WTC11 (cell line): ENCODE measurements at regions not wholly inside any gene's neighbourhood (a gene's known extent, or its start where the extent isn't known, plus 50 kb on each side); places are given as distances from the start of the nearest gene placed in this dataset.

Experiments used
- ATAC-seq: fragments of 200-7000 bp; cut with Tn5 transposase; 2 replicates; pipeline ENCODE4 v1.10.0; 2021; ENCODE audit warnings: mild to moderate bottlenecking, moderate library complexity
- CTCF ChIA-PET: fragments of 300-600 bp; sonication (Branson Sonifier 250); formaldehyde crosslinking; loops from one replicate; lab custom pipeline; 2021; ENCODE audit warnings: antibody characterized with exemption; lab: Charles Lee
- POLR2A ChIA-PET: fragments of 350-600 bp; sonication (Branson Sonifier 250); formaldehyde crosslinking; loops from one replicate; lab custom pipeline; 2021; ENCODE audit warnings: antibody characterized with exemption; lab: Charles Lee
- DNase-seq: peaks from one replicate; pipeline ENCODE4 v3.0.0; 2021; ENCODE audit warnings: low spot score
- H3K27ac Mint-ChIP-seq: 2 replicates; pipeline ENCODE4 v1.8.0; 2021; ENCODE audit warnings: mixed read lengths
- H3K27me3 Mint-ChIP-seq: 2 replicates; pipeline ENCODE4 v1.8.0; 2021; ENCODE audit warnings: low read depth, mild to moderate bottlenecking, moderate library complexity, mixed read lengths
- H3K36me3 Mint-ChIP-seq: 2 replicates; pipeline ENCODE4 v1.8.0; 2021; ENCODE audit warnings: mixed read lengths
- H3K4me1 Mint-ChIP-seq: 2 replicates; pipeline ENCODE4 v1.8.0; 2022; ENCODE audit warnings: mixed read lengths
- H3K4me3 Mint-ChIP-seq: 2 replicates; pipeline ENCODE4 v1.8.0; 2021; ENCODE audit warnings: mild to moderate bottlenecking, moderate library complexity, mixed read lengths
- H3K9me3 Mint-ChIP-seq: 2 replicates; pipeline ENCODE4 v1.8.0; 2021; ENCODE audit warnings: mixed read lengths
- CBFB ChIP-seq: sonication (generic); formaldehyde crosslinking; IDR thresholded peaks from 2 replicates; pipeline ENCODE4 v1.8.1; 2022; ENCODE audit warnings: mild to moderate bottlenecking, low read depth, missing genetic modification reagents
- ESRRA ChIP-seq: sonication (generic); formaldehyde crosslinking; IDR thresholded peaks from 2 replicates; pipeline ENCODE4 v1.8.1; 2022; ENCODE audit warnings: mild to moderate bottlenecking, missing genetic modification reagents, borderline replicate concordance
- FOXK1 ChIP-seq: sonication (generic); formaldehyde crosslinking; IDR thresholded peaks from 2 replicates; pipeline ENCODE4 v1.8.0; 2022; ENCODE audit warnings: mild to moderate bottlenecking, moderate library complexity, missing genetic modification reagents
- GABPB1 ChIP-seq: sonication (generic); formaldehyde crosslinking; IDR thresholded peaks from 2 replicates; pipeline ENCODE4 v1.8.1; 2023; ENCODE audit warnings: mild to moderate bottlenecking, missing genetic modification reagents
- GRHL2 ChIP-seq: fragments of 250-450 bp; sonication (Bioruptor Pico); IDR thresholded peaks from 2 replicates; pipeline ENCODE4 v1.8.0; 2022; ENCODE audit warnings: mild to moderate bottlenecking, moderate library complexity; ENCODE audit not compliant: insufficient replicate concordance, severe bottlenecking
- NFATC4 ChIP-seq: fragments of 250-450 bp; sonication (Bioruptor Pico); IDR thresholded peaks from 2 replicates; pipeline ENCODE4 v1.9.0; 2021; ENCODE audit warnings: mild to moderate bottlenecking
- NFE2L1 ChIP-seq: sonication (generic); formaldehyde crosslinking; IDR thresholded peaks from 2 replicates; pipeline ENCODE4 v1.8.1; 2023; ENCODE audit warnings: missing genetic modification reagents
- NFYB ChIP-seq: sonication (generic); formaldehyde crosslinking; conservative IDR thresholded peaks from 2 replicates; pipeline ENCODE4 v1.8.0; 2022; ENCODE audit warnings: low read depth, missing genetic modification reagents
- OVOL2 ChIP-seq: fragments of 250-450 bp; sonication (Bioruptor Pico); IDR thresholded peaks from 2 replicates; pipeline ENCODE4 v1.9.0; 2021; ENCODE audit warnings: mild to moderate bottlenecking, borderline replicate concordance
- RELA ChIP-seq: sonication (generic); formaldehyde crosslinking; IDR thresholded peaks from 2 replicates; pipeline ENCODE4 v1.8.1; 2022; ENCODE audit warnings: missing genetic modification reagents, mild to moderate bottlenecking, borderline replicate concordance
- SMAD4 ChIP-seq: sonication (generic); formaldehyde crosslinking; IDR thresholded peaks from 2 replicates; pipeline ENCODE4 v1.8.0; 2022; ENCODE audit warnings: mild to moderate bottlenecking, missing genetic modification reagents
- SP1 ChIP-seq: sonication (generic); formaldehyde crosslinking; conservative IDR thresholded peaks from 2 replicates; pipeline ENCODE4 v1.8.1; 2022; ENCODE audit warnings: missing genetic modification reagents
- ZNF263 ChIP-seq: sonication (generic); formaldehyde crosslinking; IDR thresholded peaks from 2 replicates; pipeline ENCODE4 v1.8.1; 2022; ENCODE audit warnings: low read depth, mild to moderate bottlenecking, moderate library complexity, missing genetic modification reagents
- ZNF423 ChIP-seq: fragments of 250-450 bp; sonication (Bioruptor Pico); IDR thresholded peaks from 2 replicates; pipeline ENCODE4 v2.1.2; 2022; ENCODE audit warnings: mild to moderate bottlenecking, moderate library complexity
- TF ChIP-seq, protein P1 (sequence below): sonication (generic); formaldehyde crosslinking; IDR thresholded peaks from 2 replicates; pipeline ENCODE4 v1.8.1; 2023; ENCODE audit warnings: mild to moderate bottlenecking, missing genetic modification reagents
- TF ChIP-seq, protein P2 (sequence below): fragments of 250-450 bp; sonication (Bioruptor Pico); IDR thresholded peaks from 2 replicates; pipeline ENCODE4 v1.9.0; 2021; ENCODE audit warnings: mild to moderate bottlenecking
- TF ChIP-seq, protein P3 (sequence below): fragments of 200-600 bp; IDR thresholded peaks from 2 replicates; pipeline ENCODE4 v1.8.0; 2022; ENCODE audit warnings: antibody characterized with exemption
- TF ChIP-seq, protein P4 (sequence below): sonication (generic); formaldehyde crosslinking; IDR thresholded peaks from 2 replicates; pipeline ENCODE4 v1.8.0; 2023; ENCODE audit warnings: mild to moderate bottlenecking, missing genetic modification reagents
- TF ChIP-seq, protein P5 (sequence below): fragments of 250-450 bp; sonication (Bioruptor Pico); IDR thresholded peaks from 2 replicates; pipeline ENCODE4 v1.9.0; 2021; ENCODE audit warnings: moderate library complexity, mild to moderate bottlenecking, inconsistent platforms, borderline replicate concordance
- TF ChIP-seq, protein P6 (sequence below): sonication (generic); formaldehyde crosslinking; IDR thresholded peaks from 2 replicates; pipeline ENCODE4 v1.8.1; 2023; ENCODE audit warnings: mild to moderate bottlenecking, missing genetic modification reagents, borderline replicate concordance

DNA sequence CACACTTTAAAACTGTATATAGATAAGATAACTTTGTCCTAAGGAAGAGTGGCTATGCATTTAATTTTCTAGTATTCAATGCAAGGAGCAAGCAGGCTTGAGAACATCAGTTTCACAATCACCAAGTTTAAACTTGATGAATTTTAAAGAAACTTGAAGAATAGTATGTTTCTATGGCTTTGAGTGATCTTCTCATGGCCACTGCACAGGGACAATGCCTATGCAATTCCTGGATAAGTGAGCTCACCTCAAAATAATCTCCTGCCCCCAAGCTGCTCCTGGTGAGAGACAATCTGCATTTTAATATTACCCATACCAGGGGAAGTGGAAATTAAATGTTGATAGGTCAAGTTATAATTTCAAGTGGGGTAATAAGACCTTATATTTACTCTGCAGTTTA, 376.6 kb upstream of the CBLB start (continued):
- no peak for TF ChIP-seq CBFB (CRISPR knock-in tag)
- TF ChIP-seq, protein P1, sequence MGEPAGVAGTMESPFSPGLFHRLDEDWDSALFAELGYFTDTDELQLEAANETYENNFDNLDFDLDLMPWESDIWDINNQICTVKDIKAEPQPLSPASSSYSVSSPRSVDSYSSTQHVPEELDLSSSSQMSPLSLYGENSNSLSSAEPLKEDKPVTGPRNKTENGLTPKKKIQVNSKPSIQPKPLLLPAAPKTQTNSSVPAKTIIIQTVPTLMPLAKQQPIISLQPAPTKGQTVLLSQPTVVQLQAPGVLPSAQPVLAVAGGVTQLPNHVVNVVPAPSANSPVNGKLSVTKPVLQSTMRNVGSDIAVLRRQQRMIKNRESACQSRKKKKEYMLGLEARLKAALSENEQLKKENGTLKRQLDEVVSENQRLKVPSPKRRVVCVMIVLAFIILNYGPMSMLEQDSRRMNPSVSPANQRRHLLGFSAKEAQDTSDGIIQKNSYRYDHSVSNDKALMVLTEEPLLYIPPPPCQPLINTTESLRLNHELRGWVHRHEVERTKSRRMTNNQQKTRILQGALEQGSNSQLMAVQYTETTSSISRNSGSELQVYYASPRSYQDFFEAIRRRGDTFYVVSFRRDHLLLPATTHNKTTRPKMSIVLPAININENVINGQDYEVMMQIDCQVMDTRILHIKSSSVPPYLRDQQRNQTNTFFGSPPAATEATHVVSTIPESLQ (CRISPR knock-in tag), result no peak

DNA sequence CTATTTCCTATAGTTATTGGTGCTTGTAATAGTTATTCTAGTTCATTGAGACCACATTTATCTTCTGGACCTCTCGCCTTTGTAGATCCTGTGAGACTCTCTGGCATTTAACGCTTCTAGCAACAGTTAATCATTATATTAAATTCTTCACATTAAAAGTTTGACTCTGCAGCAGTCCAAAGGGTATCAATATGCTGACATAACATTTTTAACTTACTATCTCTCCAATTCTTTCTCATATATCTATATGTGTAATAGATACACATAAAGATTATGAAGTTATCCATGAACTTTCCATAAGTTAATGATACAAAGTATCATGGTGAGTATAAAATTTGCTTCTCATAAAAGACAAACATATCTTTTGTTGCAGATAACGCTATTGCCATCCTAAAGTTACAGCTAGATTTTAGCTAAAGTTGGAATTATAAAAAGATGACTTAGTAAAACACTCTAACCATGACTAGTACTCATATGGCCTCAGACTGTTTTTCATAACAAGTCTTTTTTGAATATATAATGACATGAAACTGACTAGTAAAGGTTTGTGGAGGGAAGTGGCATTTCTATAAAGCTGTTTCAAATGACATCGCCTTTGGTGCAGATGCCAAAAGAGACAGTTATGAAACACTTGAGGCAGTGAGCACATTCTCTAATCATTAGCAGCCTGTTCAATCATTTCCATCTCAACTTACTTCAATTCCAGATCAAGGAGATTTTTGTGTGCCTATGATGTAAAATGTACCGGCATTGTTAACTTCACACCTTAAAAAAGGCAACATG, 379.3 kb upstream of the CBLB start:
- POLR2A ChIA-PET, result no interaction called here
- ATAC-seq (no peak), DNase-seq (no peak)
- peaks cover 5% of the 10 kb centered on the region for H3K4me1 Mint-ChIP-seq
- H3K27ac Mint-ChIP-seq, result no peak overlapping the region
- no peak overlapping the region for H3K4me3 Mint-ChIP-seq
- peaks cover 14% of the 10 kb centered on the region for H3K36me3 Mint-ChIP-seq
- CTCF ChIA-PET, result no interaction called here
- H3K9me3 Mint-ChIP-seq, result peaks cover 20% of the 10 kb centered on the region
- no peak for TF ChIP-seq ZNF263
- TF ChIP-seq, protein P2, sequence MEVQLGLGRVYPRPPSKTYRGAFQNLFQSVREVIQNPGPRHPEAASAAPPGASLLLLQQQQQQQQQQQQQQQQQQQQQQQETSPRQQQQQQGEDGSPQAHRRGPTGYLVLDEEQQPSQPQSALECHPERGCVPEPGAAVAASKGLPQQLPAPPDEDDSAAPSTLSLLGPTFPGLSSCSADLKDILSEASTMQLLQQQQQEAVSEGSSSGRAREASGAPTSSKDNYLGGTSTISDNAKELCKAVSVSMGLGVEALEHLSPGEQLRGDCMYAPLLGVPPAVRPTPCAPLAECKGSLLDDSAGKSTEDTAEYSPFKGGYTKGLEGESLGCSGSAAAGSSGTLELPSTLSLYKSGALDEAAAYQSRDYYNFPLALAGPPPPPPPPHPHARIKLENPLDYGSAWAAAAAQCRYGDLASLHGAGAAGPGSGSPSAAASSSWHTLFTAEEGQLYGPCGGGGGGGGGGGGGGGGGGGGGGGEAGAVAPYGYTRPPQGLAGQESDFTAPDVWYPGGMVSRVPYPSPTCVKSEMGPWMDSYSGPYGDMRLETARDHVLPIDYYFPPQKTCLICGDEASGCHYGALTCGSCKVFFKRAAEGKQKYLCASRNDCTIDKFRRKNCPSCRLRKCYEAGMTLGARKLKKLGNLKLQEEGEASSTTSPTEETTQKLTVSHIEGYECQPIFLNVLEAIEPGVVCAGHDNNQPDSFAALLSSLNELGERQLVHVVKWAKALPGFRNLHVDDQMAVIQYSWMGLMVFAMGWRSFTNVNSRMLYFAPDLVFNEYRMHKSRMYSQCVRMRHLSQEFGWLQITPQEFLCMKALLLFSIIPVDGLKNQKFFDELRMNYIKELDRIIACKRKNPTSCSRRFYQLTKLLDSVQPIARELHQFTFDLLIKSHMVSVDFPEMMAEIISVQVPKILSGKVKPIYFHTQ (CRISPR knock-in tag), result no peak
- TF ChIP-seq SMAD4 (CRISPR knock-in tag), result no peak
- TF ChIP-seq NFE2L1 (CRISPR knock-in tag), result no peak
- no peak for TF ChIP-seq ZNF423
- TF ChIP-seq, protein P3, sequence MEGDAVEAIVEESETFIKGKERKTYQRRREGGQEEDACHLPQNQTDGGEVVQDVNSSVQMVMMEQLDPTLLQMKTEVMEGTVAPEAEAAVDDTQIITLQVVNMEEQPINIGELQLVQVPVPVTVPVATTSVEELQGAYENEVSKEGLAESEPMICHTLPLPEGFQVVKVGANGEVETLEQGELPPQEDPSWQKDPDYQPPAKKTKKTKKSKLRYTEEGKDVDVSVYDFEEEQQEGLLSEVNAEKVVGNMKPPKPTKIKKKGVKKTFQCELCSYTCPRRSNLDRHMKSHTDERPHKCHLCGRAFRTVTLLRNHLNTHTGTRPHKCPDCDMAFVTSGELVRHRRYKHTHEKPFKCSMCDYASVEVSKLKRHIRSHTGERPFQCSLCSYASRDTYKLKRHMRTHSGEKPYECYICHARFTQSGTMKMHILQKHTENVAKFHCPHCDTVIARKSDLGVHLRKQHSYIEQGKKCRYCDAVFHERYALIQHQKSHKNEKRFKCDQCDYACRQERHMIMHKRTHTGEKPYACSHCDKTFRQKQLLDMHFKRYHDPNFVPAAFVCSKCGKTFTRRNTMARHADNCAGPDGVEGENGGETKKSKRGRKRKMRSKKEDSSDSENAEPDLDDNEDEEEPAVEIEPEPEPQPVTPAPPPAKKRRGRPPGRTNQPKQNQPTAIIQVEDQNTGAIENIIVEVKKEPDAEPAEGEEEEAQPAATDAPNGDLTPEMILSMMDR, result no peak
- no peak for TF ChIP-seq NFYB (CRISPR knock-in tag)
- no peak for TF ChIP-seq GABPB1 (CRISPR knock-in tag)
- TF ChIP-seq, protein P4, sequence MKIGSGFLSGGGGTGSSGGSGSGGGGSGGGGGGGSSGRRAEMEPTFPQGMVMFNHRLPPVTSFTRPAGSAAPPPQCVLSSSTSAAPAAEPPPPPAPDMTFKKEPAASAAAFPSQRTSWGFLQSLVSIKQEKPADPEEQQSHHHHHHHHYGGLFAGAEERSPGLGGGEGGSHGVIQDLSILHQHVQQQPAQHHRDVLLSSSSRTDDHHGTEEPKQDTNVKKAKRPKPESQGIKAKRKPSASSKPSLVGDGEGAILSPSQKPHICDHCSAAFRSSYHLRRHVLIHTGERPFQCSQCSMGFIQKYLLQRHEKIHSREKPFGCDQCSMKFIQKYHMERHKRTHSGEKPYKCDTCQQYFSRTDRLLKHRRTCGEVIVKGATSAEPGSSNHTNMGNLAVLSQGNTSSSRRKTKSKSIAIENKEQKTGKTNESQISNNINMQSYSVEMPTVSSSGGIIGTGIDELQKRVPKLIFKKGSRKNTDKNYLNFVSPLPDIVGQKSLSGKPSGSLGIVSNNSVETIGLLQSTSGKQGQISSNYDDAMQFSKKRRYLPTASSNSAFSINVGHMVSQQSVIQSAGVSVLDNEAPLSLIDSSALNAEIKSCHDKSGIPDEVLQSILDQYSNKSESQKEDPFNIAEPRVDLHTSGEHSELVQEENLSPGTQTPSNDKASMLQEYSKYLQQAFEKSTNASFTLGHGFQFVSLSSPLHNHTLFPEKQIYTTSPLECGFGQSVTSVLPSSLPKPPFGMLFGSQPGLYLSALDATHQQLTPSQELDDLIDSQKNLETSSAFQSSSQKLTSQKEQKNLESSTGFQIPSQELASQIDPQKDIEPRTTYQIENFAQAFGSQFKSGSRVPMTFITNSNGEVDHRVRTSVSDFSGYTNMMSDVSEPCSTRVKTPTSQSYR (CRISPR knock-in tag), result no peak
- TF ChIP-seq ESRRA, result no peak
- no peak for TF ChIP-seq NFATC4
- no peak for TF ChIP-seq SP1
- TF ChIP-seq CBFB (CRISPR knock-in tag), result no peak
- H3K27me3 Mint-ChIP-seq, result no peaks in the 10 kb centered on the region

DNA sequence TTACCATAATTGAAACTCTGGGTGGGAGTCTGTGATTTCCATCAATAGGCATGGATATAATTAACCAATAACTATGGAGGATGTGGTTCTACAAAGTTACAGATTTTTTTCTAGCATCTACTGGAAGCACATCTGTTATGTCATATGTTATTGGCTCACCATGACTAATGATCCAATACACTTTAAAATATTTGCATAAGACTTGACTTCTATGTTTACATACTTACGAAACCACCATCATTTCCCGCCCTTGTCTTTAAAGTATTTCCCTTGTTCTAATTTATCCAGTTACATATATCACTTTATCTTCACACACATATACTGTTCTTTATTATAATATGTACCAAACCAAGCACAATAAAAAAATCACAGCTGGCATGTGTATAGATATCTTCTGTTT, 380.3 kb upstream of the CBLB start:
- no peak overlapping the region for H3K27ac Mint-ChIP-seq
- H3K4me1 Mint-ChIP-seq, result peaks cover 5% of the 10 kb centered on the region
- H3K4me3 Mint-ChIP-seq, result no peak overlapping the region
- ATAC-seq, result no peak
- peaks cover 20% of the 10 kb centered on the region for H3K9me3 Mint-ChIP-seq
- peaks cover 14% of the 10 kb centered on the region for H3K36me3 Mint-ChIP-seq
- POLR2A ChIA-PET, result no interaction called here
- no peak for DNase-seq
- CTCF ChIA-PET, result no interaction called here
- H3K27me3 Mint-ChIP-seq, result no peaks in the 10 kb centered on the region
- TF ChIP-seq OVOL2 (CRISPR knock-in tag) (no peak), RELA (CRISPR knock-in tag) (no peak), ESRRA (no peak), GRHL2 (no peak), FOXK1 (CRISPR knock-in tag) (no peak)
- TF ChIP-seq, protein P5, sequence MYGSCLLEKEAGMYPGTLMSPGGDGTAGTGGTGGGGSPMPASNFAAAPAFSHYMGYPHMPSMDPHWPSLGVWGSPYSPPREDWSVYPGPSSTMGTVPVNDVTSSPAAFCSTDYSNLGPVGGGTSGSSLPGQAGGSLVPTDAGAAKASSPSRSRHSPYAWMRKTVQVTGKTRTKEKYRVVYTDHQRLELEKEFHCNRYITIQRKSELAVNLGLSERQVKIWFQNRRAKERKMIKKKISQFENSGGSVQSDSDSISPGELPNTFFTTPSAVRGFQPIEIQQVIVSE (CRISPR knock-in tag), result no peak
- TF ChIP-seq, protein P6, sequence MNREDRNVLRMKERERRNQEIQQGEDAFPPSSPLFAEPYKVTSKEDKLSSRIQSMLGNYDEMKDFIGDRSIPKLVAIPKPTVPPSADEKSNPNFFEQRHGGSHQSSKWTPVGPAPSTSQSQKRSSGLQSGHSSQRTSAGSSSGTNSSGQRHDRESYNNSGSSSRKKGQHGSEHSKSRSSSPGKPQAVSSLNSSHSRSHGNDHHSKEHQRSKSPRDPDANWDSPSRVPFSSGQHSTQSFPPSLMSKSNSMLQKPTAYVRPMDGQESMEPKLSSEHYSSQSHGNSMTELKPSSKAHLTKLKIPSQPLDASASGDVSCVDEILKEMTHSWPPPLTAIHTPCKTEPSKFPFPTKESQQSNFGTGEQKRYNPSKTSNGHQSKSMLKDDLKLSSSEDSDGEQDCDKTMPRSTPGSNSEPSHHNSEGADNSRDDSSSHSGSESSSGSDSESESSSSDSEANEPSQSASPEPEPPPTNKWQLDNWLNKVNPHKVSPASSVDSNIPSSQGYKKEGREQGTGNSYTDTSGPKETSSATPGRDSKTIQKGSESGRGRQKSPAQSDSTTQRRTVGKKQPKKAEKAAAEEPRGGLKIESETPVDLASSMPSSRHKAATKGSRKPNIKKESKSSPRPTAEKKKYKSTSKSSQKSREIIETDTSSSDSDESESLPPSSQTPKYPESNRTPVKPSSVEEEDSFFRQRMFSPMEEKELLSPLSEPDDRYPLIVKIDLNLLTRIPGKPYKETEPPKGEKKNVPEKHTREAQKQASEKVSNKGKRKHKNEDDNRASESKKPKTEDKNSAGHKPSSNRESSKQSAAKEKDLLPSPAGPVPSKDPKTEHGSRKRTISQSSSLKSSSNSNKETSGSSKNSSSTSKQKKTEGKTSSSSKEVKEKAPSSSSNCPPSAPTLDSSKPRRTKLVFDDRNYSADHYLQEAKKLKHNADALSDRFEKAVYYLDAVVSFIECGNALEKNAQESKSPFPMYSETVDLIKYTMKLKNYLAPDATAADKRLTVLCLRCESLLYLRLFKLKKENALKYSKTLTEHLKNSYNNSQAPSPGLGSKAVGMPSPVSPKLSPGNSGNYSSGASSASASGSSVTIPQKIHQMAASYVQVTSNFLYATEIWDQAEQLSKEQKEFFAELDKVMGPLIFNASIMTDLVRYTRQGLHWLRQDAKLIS (CRISPR knock-in tag), result no peak
